HepG2 (cell line): ENCODE measurements at regions not wholly inside any gene's neighbourhood (a gene's known extent, or its start where the extent isn't known, plus 50 kb on each side); places are given as distances from the start of the nearest gene placed in this dataset.
A peak's percentile ranks its signal among the peaks of the same experiment; 100 is the strongest.

Source experiments
- CTCF ChIP-seq: sonication (generic); formaldehyde crosslinking; IDR thresholded peaks from 2 replicates; pipeline ENCODE4 v1.5.0; 2020; ENCODE audit warnings: mild to moderate bottlenecking, missing genetic modification reagents, moderate library complexity
- DPF2 ChIP-seq: sonication (generic); formaldehyde crosslinking; IDR thresholded peaks from 2 replicates; pipeline ENCODE4 v1.4.0; 2020; ENCODE audit warnings: mild to moderate bottlenecking, low read depth, missing genetic modification reagents, borderline replicate concordance
- HNF1B ChIP-seq: sonication (generic); formaldehyde crosslinking; IDR thresholded peaks from 2 replicates; pipeline ENCODE4 v1.5.1; 2020; ENCODE audit warnings: mild to moderate bottlenecking, moderate library complexity, missing genetic modification reagents
- JUND ChIP-seq: sonication (generic); formaldehyde crosslinking; IDR thresholded peaks from 2 replicates; pipeline ENCODE4 v1.8.0; 2022; ENCODE audit warnings: mild to moderate bottlenecking, missing genetic modification reagents
- PREB ChIP-seq: sonication (generic); formaldehyde crosslinking; IDR thresholded peaks from 2 replicates; pipeline ENCODE4 v1.4.0; 2020; ENCODE audit warnings: missing genetic modification reagents
- TBP ChIP-seq: sonication (generic); formaldehyde crosslinking; IDR thresholded peaks from 2 replicates; pipeline ENCODE4 v1.5.0; 2020; ENCODE audit warnings: missing genetic modification reagents
- ZEB1 ChIP-seq: IDR thresholded peaks from 2 replicates; pipeline ENCODE4 v1.6.1; 2012; ENCODE audit warnings: mild to moderate bottlenecking, low read depth, inconsistent platforms; ENCODE audit not compliant: insufficient replicate concordance
- ZFP36L2 ChIP-seq: sonication (generic); formaldehyde crosslinking; IDR thresholded peaks from 2 replicates; pipeline ENCODE4 v1.4.0; 2020; ENCODE audit warnings: missing genetic modification reagents
- ZHX1 ChIP-seq: sonication (generic); formaldehyde crosslinking; IDR thresholded peaks from 2 replicates; pipeline ENCODE4 v1.8.1; 2022; ENCODE audit warnings: low read depth, mild to moderate bottlenecking, missing genetic modification reagents
- ZNF792 ChIP-seq: IDR thresholded peaks from 2 replicates; pipeline ENCODE4 v1.6.1; 2016
- ZZZ3 ChIP-seq: sonication (generic); formaldehyde crosslinking; IDR thresholded peaks from 2 replicates; pipeline ENCODE4 v1.4.0; 2020; ENCODE audit warnings: missing genetic modification reagents, mild to moderate bottlenecking, borderline replicate concordance

GRCh38 chr5:98349251-98349989, 424.0 kb upstream of the RGMB start:
- no peak for TF ChIP-seq PREB
- TF ChIP-seq JUND (CRISPR knock-in tag) = no peak
- no peak for TF ChIP-seq ZHX1 (CRISPR knock-in tag)
- TF ChIP-seq DPF2 (CRISPR knock-in tag) = no peak
- no peak for TF ChIP-seq ZNF792 (CRISPR knock-in tag)
- no peak for TF ChIP-seq HNF1B
- no peak for TF ChIP-seq ZFP36L2 (CRISPR knock-in tag)
- TF ChIP-seq ZZZ3 (CRISPR knock-in tag) = no peak
- peak; percentile 65 for TF ChIP-seq CTCF
- TF ChIP-seq ZEB1 = no peak
- TF ChIP-seq TBP (CRISPR knock-in tag) = no peak
